ENCODE measurements at regions not wholly inside any gene's neighbourhood (a gene's known extent, or its start where the extent isn't known, plus 50 kb on each side); places are given as distances from the start of the nearest gene placed in this dataset.

- Histone ChIP-seq H3K27me3 (replicated peaks in 1 of 2; ENCODE audit: control insufficient read depth in 2 of 2, extremely low read depth in 1 of 2, insufficient read depth in 2 of 2, low read length in 1 of 2) (no peaks in the 10 kb centered on the region), H3K36me3 (ENCODE audit: control insufficient read depth in 2 of 2, extremely low read depth in 1 of 2, insufficient read depth in 1 of 2, low read length in 1 of 2) (no peaks in the 10 kb centered on the region), H3K4me1 (ENCODE audit: control insufficient read depth in 1 of 2, extremely low read depth in 1 of 2, insufficient read depth in 2 of 2, low read length in 2 of 2) (no peaks in the 10 kb centered on the region), H3K4me3 (ENCODE audit: control insufficient read depth in 1 of 2, extremely low read depth in 1 of 2, low read length in 1 of 2) (no peak overlapping the region), H3K9me3 (no peaks in the 10 kb centered on the region), H3K27ac (ENCODE audit: low read length) (no peak overlapping the region)
- DNase-seq (no peak), ATAC-seq (replicated peaks in 1 of 4) (no peak)
- WGBS (ENCODE audit: insufficient coverage), result no CpG with 5 or more reads among the region's 2 CpGs
- no peaks in the 10 kb centered on the region for H3K36me3 Mint-ChIP-seq
- no peak overlapping the region for H3K4me3 Mint-ChIP-seq
- ChIA-PET CTCF (no interaction called here), POLR2A (interaction anchor here in 1 of 2 donors (0.5 kb wide), 1 partner anchor 254 kb away, joined by 3 read pairs; no protein-coding TSS in a partner anchor)
- H3K27ac Mint-ChIP-seq, result no peak overlapping the region
- H3K4me1 Mint-ChIP-seq, result no peaks in the 10 kb centered on the region
- H3K27me3 Mint-ChIP-seq, result no peaks in the 10 kb centered on the region
- peaks cover 2 to 17% (median 14%) of the 10 kb centered on the region in 3 donors for H3K9me3 Mint-ChIP-seq
Observed at GRCh38 chr1:118564961-118565703, 380.1 kb upstream of the SPAG17 start.

- Histone ChIP-seq H3K27me3 (replicated peaks in 1 of 2; ENCODE audit: control insufficient read depth in 2 of 2, extremely low read depth in 1 of 2, insufficient read depth in 2 of 2, low read length in 1 of 2) (no peaks in the 10 kb centered on the region), H3K4me3 (ENCODE audit: control insufficient read depth in 1 of 2, extremely low read depth in 1 of 2, low read length in 1 of 2) (no peak overlapping the region), H3K9me3 (no peaks in the 10 kb centered on the region), H3K27ac (ENCODE audit: low read length) (no peak overlapping the region), H3K36me3 (ENCODE audit: control insufficient read depth in 2 of 2, extremely low read depth in 1 of 2, insufficient read depth in 1 of 2, low read length in 1 of 2) (no peaks in the 10 kb centered on the region), H3K4me1 (ENCODE audit: control insufficient read depth in 1 of 2, extremely low read depth in 1 of 2, insufficient read depth in 2 of 2, low read length in 2 of 2) (no peaks in the 10 kb centered on the region)
- H3K27ac Mint-ChIP-seq, result no peak overlapping the region
- H3K9me3 Mint-ChIP-seq, result peaks cover 2 to 17% (median 15%) of the 10 kb centered on the region in 3 donors
- no peak for ATAC-seq (replicated peaks in 1 of 4)
- ChIA-PET POLR2A (no interaction called here), CTCF (no interaction called here)
- H3K27me3 Mint-ChIP-seq, result no peaks in the 10 kb centered on the region
- no peaks in the 10 kb centered on the region for H3K4me1 Mint-ChIP-seq
- DNase-seq, result no peak
- 43% methylated on average over 3 of the region's 6 CpGs for WGBS (ENCODE audit: insufficient coverage)
- no peaks in the 10 kb centered on the region for H3K36me3 Mint-ChIP-seq
- no peak overlapping the region for H3K4me3 Mint-ChIP-seq
Observed at GRCh38 chr1:118563981-118564951, 379.2 kb upstream of the SPAG17 start.

GRCh38 chr1:118558933-118559332 lies 373.9 kb upstream of the SPAG17 start:
- ATAC-seq (replicated peaks in 1 of 4) (no peak), DNase-seq (no peak)
- H3K4me1 Mint-ChIP-seq, result no peaks in the 10 kb centered on the region
- CTCF ChIA-PET, result no interaction called here
- H3K27ac Mint-ChIP-seq, result no peak overlapping the region
- Histone ChIP-seq H3K27me3 (replicated peaks in 1 of 2; ENCODE audit: control insufficient read depth in 2 of 2, extremely low read depth in 1 of 2, insufficient read depth in 2 of 2, low read length in 1 of 2) (no peaks in the 10 kb centered on the region), H3K9me3 (no peaks in the 10 kb centered on the region), H3K27ac (ENCODE audit: low read length) (no peak overlapping the region), H3K36me3 (ENCODE audit: control insufficient read depth in 2 of 2, extremely low read depth in 1 of 2, insufficient read depth in 1 of 2, low read length in 1 of 2) (no peaks in the 10 kb centered on the region), H3K4me3 (ENCODE audit: control insufficient read depth in 1 of 2, extremely low read depth in 1 of 2, low read length in 1 of 2) (no peak overlapping the region), H3K4me1 (ENCODE audit: control insufficient read depth in 1 of 2, extremely low read depth in 1 of 2, insufficient read depth in 2 of 2, low read length in 2 of 2) (no peaks in the 10 kb centered on the region)
- H3K4me3 Mint-ChIP-seq, result no peak overlapping the region
- no peaks in the 10 kb centered on the region for H3K27me3 Mint-ChIP-seq
- POLR2A ChIA-PET, result no interaction called here
- H3K9me3 Mint-ChIP-seq, result peaks cover 2 to 15% (median 11%) of the 10 kb centered on the region in 3 donors
- 100% methylated on average over 1 of the region's 3 CpGs for WGBS (ENCODE audit: insufficient coverage)
- H3K36me3 Mint-ChIP-seq, result no peaks in the 10 kb centered on the region

- Histone ChIP-seq H3K4me1 (ENCODE audit: control insufficient read depth in 1 of 2, extremely low read depth in 1 of 2, insufficient read depth in 2 of 2, low read length in 2 of 2) (no peaks in the 10 kb centered on the region), H3K36me3 (ENCODE audit: control insufficient read depth in 2 of 2, extremely low read depth in 1 of 2, insufficient read depth in 1 of 2, low read length in 1 of 2) (no peaks in the 10 kb centered on the region), H3K9me3 (no peaks in the 10 kb centered on the region), H3K27ac (ENCODE audit: low read length) (no peak overlapping the region), H3K4me3 (ENCODE audit: control insufficient read depth in 1 of 2, extremely low read depth in 1 of 2, low read length in 1 of 2) (no peak overlapping the region), H3K27me3 (replicated peaks in 1 of 2; ENCODE audit: control insufficient read depth in 2 of 2, extremely low read depth in 1 of 2, insufficient read depth in 2 of 2, low read length in 1 of 2) (no peaks in the 10 kb centered on the region)
- no peak for ATAC-seq (replicated peaks in 1 of 4)
- POLR2A ChIA-PET, result no interaction called here
- H3K27ac Mint-ChIP-seq, result no peak overlapping the region
- no peaks in the 10 kb centered on the region for H3K4me1 Mint-ChIP-seq
- no peaks in the 10 kb centered on the region for H3K36me3 Mint-ChIP-seq
- peaks cover 13 to 19% (median 16%) of the 10 kb centered on the region in 3 donors for H3K9me3 Mint-ChIP-seq
- H3K4me3 Mint-ChIP-seq, result no peak overlapping the region
- WGBS (ENCODE audit: insufficient coverage), result no CpG with 5 or more reads among the region's 2 CpGs
- no peak for DNase-seq
- no peaks in the 10 kb centered on the region for H3K27me3 Mint-ChIP-seq
- CTCF ChIA-PET, result no interaction called here
Observed at GRCh38 chr1:118556936-118557335, 371.9 kb upstream of the SPAG17 start.

- ChIA-PET POLR2A (no interaction called here), CTCF (interaction anchor here in 1 of 2 donors (0.9 kb wide), 1 partner anchor 12 kb away, joined by 3 read pairs; no protein-coding TSS in a partner anchor)
- no peak overlapping the region for H3K27ac Mint-ChIP-seq
- no peak overlapping the region for H3K27ac ChIP-seq (ENCODE audit: low read length)
- no peaks in the 10 kb centered on the region for H3K4me1 Mint-ChIP-seq
- H3K9me3 ChIP-seq, result no peaks in the 10 kb centered on the region
- no peaks in the 10 kb centered on the region for H3K27me3 ChIP-seq (replicated peaks in 1 of 2; ENCODE audit: control insufficient read depth in 2 of 2, extremely low read depth in 1 of 2, insufficient read depth in 2 of 2, low read length in 1 of 2)
- H3K4me3 Mint-ChIP-seq, result no peak overlapping the region
- no peaks in the 10 kb centered on the region for H3K36me3 Mint-ChIP-seq
- no peaks in the 10 kb centered on the region for H3K27me3 Mint-ChIP-seq
- H3K4me1 ChIP-seq (ENCODE audit: control insufficient read depth in 1 of 2, extremely low read depth in 1 of 2, insufficient read depth in 2 of 2, low read length in 2 of 2), result no peaks in the 10 kb centered on the region
- 80% methylated on average over 1 of the region's 3 CpGs for WGBS (ENCODE audit: insufficient coverage)
- H3K36me3 ChIP-seq (ENCODE audit: control insufficient read depth in 2 of 2, extremely low read depth in 1 of 2, insufficient read depth in 1 of 2, low read length in 1 of 2), result no peaks in the 10 kb centered on the region
- H3K4me3 ChIP-seq (ENCODE audit: control insufficient read depth in 1 of 2, extremely low read depth in 1 of 2, low read length in 1 of 2), result no peak overlapping the region
- ATAC-seq (replicated peaks in 1 of 4) (no peak), DNase-seq (no peak)
- peaks cover 14 to 24% (median 17%) of the 10 kb centered on the region in 3 donors for H3K9me3 Mint-ChIP-seq
Observed at GRCh38 chr1:118555638-118556037, 370.6 kb upstream of the SPAG17 start.

GRCh38 chr1:118535901-118536300 lies 350.9 kb upstream of the SPAG17 start:
- H3K4me3 Mint-ChIP-seq, result no peak overlapping the region
- H3K4me3 ChIP-seq (ENCODE audit: control insufficient read depth in 1 of 2, extremely low read depth in 1 of 2, low read length in 1 of 2), result no peak overlapping the region
- peaks cover 9 to 14% (median 12%) of the 10 kb centered on the region in 3 donors for H3K9me3 Mint-ChIP-seq
- POLR2A ChIA-PET, result no interaction called here
- H3K27me3 ChIP-seq (replicated peaks in 1 of 2; ENCODE audit: control insufficient read depth in 2 of 2, extremely low read depth in 1 of 2, insufficient read depth in 2 of 2, low read length in 1 of 2), result no peaks in the 10 kb centered on the region
- no peaks in the 10 kb centered on the region for H3K36me3 Mint-ChIP-seq
- no peak overlapping the region for H3K27ac ChIP-seq (ENCODE audit: low read length)
- H3K36me3 ChIP-seq (ENCODE audit: control insufficient read depth in 2 of 2, extremely low read depth in 1 of 2, insufficient read depth in 1 of 2, low read length in 1 of 2), result no peaks in the 10 kb centered on the region
- no peaks in the 10 kb centered on the region for H3K9me3 ChIP-seq
- no peaks in the 10 kb centered on the region for H3K4me1 ChIP-seq (ENCODE audit: control insufficient read depth in 1 of 2, extremely low read depth in 1 of 2, insufficient read depth in 2 of 2, low read length in 2 of 2)
- H3K4me1 Mint-ChIP-seq, result no peaks in the 10 kb centered on the region
- no peak for ATAC-seq (replicated peaks in 1 of 4)
- CTCF ChIA-PET, result no interaction called here
- no peak for DNase-seq
- H3K27ac Mint-ChIP-seq, result no peak overlapping the region
- WGBS (ENCODE audit: insufficient coverage), result no CpG with 5 or more reads among the region's 3 CpGs
- H3K27me3 Mint-ChIP-seq, result no peaks in the 10 kb centered on the region

Measured in T-cell (primary cell).